Omental fat pad (tissue), 3 donors: ENCODE measurements at regions not wholly inside any gene's neighbourhood (a gene's known extent, or its start where the extent isn't known, plus 50 kb on each side); places are given as distances from the start of the nearest gene placed in this dataset.
"Not testable (repeated sequence)": the region's sequence is repeated elsewhere in the genome, so short reads cannot be mapped to it uniquely, and the experiment has no call there.

Experiments
- ATAC-seq: fragments of 150-250 bp; one replicate; pipeline ENCODE4 v1.9.1; 2016; ENCODE audit warnings: mild to moderate bottlenecking, moderate library complexity; ENCODE audit not compliant: low FRiP score
- DNase-seq: peaks from one replicate; pipeline ENCODE4 v3.0.0-alpha.2; 2019; ENCODE audit warnings: low spot score
- CTCF ChIP-seq, 3 donors: fragments of 450-650 bp; IDR thresholded peaks; one replicate each; pipeline ENCODE4 v1.5.1; 2016 to 2017; ENCODE audit warnings: antibody characterized with exemption in 3 of 3, mild to moderate bottlenecking in 3 of 3, moderate library complexity in 2 of 3

- TF ChIP-seq CTCF (IDR thresholded peaks at IDR 0.05) = no peak
- no peak for DNase-seq
- ATAC-seq = no peak
These were observed 158.9 kb upstream of the SGCG start for GRCh38 chr13:23021906-23022305.

- TF ChIP-seq CTCF (IDR thresholded peaks at IDR 0.05) = no peak
- no peak for DNase-seq
These were observed 158.1 kb upstream of the SGCG start for GRCh38 chr13:23022704-23023103.

GRCh38 chr13:23025864-23026608 is 154.7 kb upstream of the SGCG start:
- ATAC-seq (no peak), DNase-seq (no peak)
- TF ChIP-seq CTCF (IDR thresholded peaks at IDR 0.05) = no peak

More at GRCh38 chr13:23022704-23023103, 158.1 kb upstream of the SGCG start:
- no peak for ATAC-seq

- DNase-seq (no peak), ATAC-seq (no peak)
- TF ChIP-seq CTCF (IDR thresholded peaks at IDR 0.05) = no peak
These were observed 141.4 kb upstream of the SGCG start for GRCh38 chr13:23039266-23039935.

- no peak for TF ChIP-seq CTCF (IDR thresholded peaks at IDR 0.05)
These were observed 138.6 kb upstream of the SGCG start for GRCh38 chr13:23042181-23042580.

GRCh38 chr13:23044906-23045305 is 135.9 kb upstream of the SGCG start:
- no peak for DNase-seq
- no peak for ATAC-seq
- TF ChIP-seq CTCF (IDR thresholded peaks at IDR 0.05) = no peak

More at GRCh38 chr13:23042181-23042580, 138.6 kb upstream of the SGCG start:
- DNase-seq (no peak), ATAC-seq (no peak)

- TF ChIP-seq CTCF (IDR thresholded peaks at IDR 0.05) = no peak
- DNase-seq (no peak), ATAC-seq (no peak)
These were observed 130.7 kb upstream of the SGCG start for GRCh38 chr13:23050126-23050525.

- not testable (repeated sequence) for DNase-seq, ATAC-seq
These were observed 127.1 kb upstream of the SGCG start for GRCh38 chr13:23053711-23054110.
